GM18519 (cell line): ENCODE measurements at regions not wholly inside any gene's neighbourhood (a gene's known extent, or its start where the extent isn't known, plus 50 kb on each side); places are given as distances from the start of the nearest gene placed in this dataset.

ENCODE experiments used
- ATAC-seq: cut with Tn5 transposase; IDR thresholded peaks from one replicate; pipeline ENCODE4 v1.9.1; 2021; ENCODE audit warnings: mild to moderate bottlenecking, moderate library complexity; ENCODE audit not compliant: unreplicated experiment, low FRiP score

DNA sequence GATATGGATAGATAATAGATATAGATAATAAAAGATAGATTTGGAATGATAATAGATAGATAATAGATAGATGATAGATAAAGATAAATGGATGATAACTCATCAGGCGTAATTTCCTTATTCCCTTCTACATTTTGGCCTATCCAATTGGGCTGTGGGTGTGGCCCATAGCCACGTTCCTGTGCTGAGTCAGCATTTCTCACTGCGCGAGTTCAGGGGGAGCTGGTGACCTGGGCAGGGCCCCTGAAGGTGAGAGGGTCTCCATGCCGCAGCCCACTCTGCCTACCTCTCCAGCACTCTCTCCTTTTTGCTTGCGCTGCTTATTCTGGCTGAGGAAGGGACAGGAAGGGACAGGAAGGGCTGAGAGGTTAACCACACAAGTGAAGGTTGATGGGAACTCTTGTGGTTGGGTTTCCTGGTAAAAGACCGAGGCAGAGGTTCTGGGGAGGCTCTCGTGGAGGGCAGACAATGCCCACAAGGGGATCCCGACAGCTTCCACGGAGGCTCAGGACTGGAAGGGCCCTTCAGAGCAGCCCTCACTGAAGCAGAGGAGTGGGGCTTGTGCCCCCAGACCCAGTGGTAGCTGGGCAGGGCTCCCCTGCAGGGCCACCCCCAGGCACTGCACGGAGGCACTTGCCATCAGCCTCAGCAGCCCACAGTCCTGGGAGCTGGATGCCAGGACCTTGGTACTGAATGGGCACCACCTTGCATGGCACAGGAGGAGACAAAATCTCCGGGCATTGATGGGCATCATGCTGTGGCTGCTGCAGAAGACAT lies 247.3 kb upstream of the PITRM1 start:
- no peak for ATAC-seq

DNA sequence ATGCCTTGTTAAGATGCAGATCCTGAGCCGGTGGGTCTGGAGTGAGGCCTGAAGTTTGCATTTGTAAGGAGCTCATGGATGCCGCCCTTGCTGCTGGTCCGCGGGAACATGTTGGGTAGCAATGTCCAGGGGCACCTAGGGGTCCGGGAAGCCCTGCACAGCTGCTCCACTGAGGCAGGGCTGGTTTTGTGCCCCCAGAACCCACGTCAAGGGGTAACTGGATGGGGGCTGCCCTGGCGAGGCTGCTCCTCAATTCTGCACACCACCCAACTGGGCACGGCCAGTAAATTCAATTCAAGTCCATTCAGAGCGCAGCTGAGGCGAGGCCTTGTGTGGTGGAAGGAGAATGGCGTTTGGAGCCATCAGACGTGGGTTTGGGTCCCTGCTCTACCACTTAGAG lies 246.3 kb upstream of the PITRM1 start:
- ATAC-seq: no peak

DNA sequence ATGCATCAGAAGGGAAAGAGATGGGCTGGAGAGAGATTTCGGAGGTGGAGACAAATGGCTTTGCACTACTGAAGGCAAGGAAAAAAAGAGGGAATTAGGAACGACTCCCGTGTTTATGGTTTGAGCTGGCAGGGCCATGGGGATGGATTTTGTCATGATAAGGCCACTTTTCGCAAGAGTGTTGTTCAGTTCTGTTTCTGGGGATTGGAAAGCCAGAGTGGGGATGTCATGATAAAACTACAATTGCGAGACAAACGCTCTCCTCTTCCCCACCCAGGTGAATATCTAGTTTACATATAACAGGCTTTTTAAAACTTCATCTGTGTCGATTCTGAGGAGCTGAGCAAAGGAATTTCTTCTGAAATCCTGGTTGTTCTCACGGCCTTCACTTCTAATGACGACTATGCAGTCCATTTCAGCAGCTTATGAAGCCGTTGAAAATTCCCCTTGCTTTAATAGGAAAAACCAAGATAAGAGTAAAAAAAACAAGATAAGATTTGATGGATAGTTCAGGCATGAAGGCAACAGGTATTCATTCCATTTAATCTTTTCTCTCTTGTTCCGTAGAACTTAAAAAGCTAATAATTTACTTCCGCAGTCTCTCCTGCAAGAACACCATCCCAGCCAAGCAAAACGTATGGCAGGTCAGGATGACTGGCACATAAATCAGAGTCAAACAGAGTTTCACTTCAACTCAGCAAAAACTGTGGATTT lies 245.6 kb upstream of the PITRM1 start:
- no peak for ATAC-seq

DNA sequence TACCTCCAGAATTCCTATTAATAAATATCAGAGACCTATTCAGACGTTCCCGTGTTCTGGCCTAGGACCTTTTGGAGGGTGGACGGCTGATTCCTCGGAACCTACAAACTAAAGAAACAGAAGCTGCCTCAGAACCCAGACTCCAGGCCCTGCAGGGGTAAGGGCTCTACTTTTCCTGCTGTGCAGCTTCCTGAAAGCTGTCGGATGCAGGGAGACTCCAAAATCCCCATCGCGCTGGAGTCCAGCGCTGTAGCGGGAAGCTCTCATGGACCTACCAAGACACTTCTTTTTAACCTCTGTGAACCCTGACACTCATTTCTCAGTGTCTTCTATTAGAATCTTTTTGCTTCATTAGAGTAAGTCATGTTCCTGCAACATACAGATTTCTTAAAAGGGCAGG lies 244.5 kb upstream of the PITRM1 start:
- ATAC-seq: no peak

DNA sequence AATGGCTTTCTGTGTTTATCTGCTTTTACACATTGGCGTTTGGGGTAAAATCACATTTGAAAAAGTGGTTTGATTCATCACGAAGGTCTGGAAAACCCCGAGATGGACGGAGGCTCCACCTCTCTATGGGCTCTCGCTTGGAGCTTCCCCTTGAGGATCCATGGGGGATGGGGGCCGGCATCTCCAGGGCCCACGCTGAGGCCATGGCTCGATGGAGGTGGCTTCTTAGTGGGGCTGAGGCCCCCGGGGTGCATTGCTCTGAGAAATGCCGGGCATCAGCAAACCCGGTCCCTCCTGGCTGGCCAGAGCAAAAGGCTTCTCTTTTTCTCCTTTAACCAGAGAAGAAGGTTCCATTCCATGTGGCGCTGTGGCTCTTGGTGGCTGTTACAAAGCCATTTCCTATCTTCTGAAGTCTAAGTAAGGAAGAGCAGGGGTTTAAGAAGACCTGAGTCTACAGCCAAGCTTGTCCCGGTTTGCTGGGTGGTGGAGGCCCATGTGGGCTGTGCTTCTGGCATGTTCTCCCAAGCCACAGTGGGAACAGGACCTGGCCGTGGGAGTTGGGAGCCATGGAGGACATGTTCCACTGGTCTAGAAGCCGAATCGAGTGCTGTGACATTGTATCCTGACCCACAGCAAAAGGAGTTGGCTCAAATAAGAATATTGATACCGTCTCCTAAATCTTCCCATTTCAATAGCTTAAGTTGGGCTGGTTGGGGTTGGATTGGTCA lies 243.5 kb upstream of the PITRM1 start:
- no peak for ATAC-seq

DNA sequence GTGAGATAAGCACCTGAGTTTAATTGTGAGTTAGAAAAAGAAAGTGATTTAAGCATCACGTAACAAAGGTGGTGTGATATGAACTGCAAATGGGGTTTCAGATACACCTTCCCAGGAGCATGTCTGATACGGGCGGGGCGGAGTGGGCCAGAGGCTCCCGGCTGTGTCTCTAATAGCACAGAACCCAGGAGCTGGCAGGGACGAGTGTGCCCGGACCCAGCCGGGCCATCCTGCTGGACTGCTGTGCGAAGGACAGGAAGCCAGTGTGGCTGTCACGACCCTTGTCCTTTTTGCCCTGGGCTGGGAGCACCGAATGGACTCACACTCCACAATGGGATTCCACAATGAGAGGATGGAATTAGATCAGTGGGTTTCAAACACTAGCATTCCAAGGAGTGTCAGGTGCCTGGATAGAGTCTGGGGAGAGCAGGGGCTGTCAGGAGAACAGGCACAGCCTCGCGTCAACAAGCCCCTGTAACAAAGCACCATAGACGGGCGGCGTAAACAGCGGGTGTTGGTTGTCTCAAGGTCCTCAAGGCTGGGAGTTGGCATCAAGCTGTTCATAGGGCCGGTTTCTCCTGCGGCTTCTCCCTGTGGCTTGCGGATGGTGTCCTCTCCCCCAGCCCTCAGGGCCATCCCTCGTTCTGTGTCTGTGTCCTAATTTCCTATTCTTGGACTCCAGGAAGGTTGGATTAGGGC lies 242.6 kb upstream of the PITRM1 start:
- no peak for ATAC-seq

DNA sequence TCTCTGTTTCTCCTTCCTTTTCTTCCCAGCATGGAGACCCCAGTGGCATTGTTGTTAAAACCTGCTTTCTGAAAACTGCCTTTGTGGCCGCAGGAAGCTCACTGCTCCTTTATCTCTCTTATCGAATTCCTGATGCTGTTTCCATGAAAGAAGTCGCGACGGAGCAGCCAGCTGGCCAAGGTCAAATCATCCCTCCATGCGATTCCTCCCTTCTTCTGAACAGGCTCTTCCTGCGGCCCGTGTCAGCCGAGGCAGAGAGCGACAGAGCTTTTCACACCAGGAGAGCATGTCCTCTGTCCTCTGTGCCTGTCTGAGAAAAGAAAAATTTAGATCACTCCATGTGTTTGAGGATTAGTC lies 242.1 kb upstream of the PITRM1 start:
- ATAC-seq: no peak

DNA sequence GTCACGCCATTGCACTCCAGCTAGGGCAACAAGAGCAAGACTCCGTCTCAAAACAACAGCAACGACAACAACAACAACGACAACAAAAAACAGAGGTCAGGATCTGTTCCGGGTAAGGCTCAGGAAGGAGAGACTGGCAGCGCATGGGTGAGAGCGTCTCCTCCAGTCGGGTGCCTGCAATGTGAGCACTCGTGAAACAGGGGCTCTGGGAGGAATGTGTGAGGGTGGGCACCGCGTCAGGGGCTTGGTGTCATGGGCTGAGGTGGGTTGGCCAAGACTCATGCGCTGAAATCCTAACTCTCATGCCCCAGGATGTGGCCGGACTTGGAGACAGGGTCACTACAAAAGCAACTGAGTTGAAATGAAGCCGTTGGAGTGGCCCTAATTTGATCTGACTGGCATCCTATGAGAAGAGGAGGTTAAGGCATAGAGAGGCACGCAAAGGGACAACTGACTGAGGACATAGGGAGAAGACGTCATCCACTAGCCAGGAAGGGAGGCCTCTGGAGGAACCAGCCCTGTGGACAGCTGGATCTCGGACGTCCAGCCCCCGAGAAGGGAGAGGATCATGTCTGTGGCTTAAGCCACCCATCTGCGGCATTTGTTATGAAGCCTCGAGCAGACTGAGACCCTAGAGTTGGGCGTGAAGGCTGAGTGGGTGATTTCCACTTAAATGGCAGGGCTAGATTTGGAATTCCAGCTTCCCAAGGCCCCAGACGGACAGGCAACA lies 241.5 kb upstream of the PITRM1 start:
- ATAC-seq: no peak

DNA sequence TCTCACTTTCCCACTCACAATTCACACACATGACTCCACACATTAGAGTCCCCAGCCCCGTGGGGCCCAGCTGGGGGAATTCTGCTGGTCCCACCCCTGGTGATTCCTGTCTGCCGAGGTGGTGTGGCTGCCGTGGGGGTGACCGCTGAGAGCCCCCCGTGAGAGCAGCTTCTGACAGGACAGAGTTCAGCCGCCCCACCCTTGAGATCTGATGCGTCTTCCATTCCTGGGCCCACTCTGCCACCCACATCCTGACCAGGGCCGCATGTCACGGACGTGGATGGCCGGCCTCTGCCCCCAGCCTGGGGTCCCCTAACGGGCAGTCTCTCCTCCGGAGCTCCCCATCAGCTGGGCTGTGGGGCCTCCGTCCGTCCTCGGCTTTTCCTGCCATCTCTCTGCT lies 240.1 kb upstream of the PITRM1 start:
- no peak for ATAC-seq

DNA sequence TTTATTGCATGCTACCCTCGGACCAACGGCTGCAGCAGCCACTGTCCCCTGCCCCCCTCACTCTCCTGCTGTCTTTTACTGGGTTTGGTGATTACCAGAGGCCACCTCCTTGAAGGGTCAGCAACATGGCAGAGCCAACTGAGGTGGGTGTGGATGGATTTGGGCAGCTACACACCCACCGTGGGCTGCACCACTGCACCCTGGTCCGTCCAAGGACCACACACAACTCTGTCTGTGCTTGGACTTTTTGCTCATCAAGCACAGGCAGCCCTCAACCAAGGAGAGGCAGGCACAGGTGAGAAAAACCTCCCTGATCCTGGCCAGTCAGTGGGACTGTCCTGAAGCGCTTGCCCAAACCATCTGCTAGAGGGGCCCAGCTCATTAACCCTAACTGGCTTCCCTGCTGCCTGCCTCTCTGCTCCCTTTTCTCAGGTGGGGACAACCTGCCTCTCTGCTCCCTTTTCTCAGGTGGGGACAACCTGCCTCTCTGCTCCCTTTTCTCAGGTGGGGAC lies 239.5 kb upstream of the PITRM1 start:
- no peak for ATAC-seq

DNA sequence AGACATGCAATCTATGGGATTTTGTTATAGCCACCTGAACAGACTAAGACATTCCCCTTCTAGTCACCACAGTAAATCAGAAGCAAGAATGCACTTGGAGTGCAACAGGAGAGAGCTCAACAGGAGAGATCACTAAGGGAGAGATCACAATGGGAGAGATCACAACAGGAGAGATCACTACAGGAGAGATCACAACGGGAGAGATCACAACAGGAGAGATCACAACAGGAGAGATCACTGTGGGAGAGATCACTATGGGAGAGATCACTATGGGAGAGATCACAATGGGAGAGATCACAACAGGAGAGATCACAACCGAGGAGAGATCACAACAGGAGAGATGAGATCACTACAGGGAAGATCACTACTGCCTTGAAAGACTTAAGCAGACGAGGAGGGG lies 238.5 kb upstream of the PITRM1 start:
- no peak for ATAC-seq

DNA sequence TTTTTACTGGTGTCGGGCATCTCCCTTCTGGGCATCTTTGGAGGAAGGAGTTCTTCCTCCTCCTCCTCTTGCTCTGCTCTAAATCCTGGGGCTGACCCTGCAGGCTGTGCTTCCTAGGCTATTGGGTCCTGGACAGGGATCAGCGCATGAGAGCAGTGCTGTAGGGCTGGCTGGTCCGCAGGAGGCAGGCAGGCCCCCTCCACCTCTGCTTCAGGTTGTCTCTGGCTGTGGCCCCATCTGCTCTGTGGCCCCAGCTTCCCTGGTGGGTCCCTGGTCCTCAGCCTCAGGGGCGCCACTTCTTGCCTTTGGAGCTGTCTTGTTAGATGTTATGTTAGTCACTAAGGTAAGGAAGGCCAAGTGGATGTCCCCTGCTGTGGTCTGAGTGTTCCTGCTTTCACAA lies 237.3 kb upstream of the PITRM1 start:
- no peak for ATAC-seq

DNA sequence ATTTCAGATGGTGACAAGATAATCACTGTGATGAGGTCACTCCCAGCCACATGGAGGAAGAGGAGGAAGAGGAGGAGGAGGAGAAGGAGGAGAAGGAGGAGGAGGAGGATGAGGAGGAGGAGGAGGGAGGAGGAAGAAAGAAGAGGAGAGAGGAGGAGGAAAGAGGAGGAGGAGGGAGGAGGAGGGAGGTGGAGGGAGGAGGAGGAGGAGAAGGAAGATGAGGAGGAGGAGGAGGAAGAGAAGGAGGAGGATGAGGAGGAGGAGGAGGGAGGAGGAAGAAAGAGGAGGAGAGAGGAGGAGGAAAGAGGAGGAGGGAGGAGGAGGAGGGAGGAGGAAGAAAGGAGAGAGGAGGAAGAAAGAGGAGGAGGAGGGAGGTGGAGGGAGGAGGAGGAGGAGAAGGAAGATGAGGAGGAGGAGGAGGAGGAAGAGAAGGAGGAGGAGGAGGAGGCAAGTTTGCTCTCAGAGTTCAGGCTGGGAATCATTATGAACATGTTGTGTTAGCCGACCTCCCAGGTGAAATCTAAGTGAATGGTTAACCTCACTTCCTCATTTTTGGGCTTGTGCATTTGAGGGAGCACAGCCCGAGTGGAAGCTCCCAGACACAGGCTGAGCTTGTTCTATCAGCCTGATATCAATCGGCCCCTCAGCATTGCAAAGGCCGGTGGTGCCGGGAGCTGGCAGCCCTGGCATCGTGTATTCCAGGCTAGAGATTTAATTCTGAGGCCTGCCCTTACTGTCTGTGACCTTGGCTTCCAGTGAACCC lies 236.2 kb upstream of the PITRM1 start:
- no peak for ATAC-seq

DNA sequence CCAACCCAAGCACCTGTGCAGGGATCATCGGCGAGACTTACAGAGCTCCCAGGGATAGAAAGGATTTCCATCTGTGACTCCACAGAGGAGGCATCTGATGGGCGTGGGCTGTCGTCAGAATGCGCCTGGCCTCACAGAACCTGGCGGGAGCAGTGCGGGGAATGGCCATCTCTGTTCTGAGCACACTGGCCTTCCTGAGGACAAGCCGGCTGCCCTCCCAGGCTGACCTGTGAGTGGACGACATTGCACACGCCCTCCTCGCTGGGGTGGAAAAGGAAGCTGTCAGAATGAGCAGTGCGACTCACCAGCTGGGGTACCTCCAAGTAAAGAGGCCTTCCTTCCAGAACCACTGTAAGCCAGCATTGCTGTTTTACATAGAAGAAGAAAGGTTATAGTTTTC lies 234.6 kb upstream of the PITRM1 start:
- no peak for ATAC-seq

DNA sequence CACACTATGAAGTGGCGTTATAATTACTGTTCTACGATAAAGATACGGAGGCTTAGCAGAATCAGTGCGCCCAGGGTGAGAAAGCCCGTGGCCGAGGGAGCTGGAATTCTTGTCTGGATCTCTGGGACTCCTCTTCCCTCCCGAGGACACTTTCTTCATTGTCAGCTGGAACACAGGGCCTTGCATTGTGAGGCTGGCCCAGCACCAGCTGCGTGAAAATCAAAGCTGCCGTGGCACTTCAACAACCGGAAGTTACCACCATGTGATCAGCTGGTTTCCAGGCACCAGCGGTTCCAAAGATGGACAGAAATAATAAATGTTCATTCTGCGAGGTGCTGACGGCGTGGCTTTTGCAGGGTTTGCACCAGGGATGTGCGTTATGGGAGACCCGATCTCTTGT lies 234.0 kb upstream of the PITRM1 start:
- no peak for ATAC-seq

DNA sequence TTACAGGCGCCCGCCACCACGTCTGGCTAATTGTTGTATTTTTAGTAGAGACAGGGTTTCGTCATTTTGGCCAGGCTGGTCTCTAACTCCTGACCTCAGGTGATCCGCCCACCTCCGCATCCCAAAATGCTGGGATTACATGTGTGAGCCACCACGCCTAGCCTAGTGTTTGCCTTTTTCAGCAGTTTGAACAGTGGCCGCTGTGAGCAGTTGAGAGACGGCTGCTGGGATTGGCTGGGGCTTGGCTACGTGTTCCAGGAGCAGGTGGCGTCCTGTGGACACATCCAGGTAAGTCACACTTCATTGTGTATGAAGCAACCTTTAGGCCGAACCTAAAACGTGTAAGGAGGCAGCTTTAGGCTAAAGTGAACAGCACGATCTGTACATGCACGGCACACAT lies 231.8 kb upstream of the PITRM1 start:
- ATAC-seq: no peak

DNA sequence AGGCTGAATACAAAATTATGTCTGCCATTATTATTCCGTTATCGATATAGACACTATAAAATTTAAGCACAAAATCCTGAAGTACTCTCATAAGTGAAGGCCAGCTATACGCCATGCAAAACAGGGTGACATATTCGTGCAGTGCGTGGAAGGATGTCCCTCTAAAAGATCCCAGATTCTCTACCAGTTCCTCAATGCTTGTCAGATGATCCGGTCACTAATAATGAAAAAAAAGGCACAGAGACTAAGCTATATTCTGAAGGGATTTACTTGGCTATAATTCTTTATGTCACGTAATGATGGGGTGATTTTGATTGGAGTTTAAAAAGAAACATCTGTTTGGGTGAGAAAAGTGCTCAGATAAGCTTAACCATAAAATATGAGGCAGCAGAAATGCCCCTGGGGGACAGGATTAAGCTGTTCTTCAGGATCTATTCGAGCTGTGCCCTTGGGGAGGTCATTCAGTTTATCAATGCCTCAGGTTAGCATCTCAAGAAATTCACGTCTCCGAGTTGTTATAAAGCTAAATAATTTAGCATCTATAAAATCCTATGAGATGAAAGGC lies 229.7 kb upstream of the PITRM1 start:
- ATAC-seq: no peak

DNA sequence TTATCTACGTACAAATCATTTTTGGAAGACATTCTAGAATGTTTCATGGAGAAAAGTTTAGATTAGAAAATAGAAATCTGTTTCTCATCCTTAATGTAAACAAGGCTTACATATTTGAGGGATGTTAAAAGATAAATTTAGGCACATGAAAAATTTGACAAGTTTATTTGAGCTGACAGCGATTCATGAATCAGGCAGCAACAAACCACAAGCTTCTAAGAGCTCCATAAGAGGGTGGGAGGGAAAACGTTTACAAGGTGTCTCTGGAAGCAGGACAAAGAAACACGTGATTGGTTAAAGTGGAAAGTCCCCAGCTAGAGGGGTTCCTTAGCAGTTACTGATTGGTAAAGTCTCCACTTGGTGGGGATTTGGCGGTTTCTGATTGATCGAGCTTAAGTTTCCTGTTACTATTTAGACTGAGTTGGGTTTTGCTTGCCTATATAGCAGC lies 228.9 kb upstream of the PITRM1 start:
- ATAC-seq: no peak

DNA sequence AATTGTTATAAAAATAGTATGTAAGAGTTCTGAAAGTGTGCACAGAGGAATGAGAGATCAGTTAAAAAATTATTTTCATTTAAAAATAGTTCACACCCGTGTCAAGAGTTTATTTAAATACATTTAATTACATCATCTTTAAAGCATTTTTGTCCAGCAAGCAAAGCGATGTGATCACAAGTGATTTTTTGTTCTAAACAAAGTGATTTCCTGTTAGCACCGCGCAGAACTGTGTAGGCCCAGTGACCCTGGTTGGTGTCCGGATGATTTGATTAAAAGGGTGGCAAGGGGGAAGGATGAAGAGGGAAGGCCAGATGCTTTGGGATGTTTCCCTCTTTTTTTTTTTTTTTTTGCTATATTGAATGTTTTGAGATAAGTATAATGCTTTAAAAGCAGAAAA lies 227.8 kb upstream of the PITRM1 start:
- ATAC-seq: no peak
